ENCODE measurements at regions not wholly inside any gene's neighbourhood (a gene's known extent, or its start where the extent isn't known, plus 50 kb on each side); places are given as distances from the start of the nearest gene placed in this dataset.
"Not testable (repeated sequence)": the region's sequence is repeated elsewhere in the genome, so short reads cannot be mapped to it uniquely, and the experiment has no call there.

DNA sequence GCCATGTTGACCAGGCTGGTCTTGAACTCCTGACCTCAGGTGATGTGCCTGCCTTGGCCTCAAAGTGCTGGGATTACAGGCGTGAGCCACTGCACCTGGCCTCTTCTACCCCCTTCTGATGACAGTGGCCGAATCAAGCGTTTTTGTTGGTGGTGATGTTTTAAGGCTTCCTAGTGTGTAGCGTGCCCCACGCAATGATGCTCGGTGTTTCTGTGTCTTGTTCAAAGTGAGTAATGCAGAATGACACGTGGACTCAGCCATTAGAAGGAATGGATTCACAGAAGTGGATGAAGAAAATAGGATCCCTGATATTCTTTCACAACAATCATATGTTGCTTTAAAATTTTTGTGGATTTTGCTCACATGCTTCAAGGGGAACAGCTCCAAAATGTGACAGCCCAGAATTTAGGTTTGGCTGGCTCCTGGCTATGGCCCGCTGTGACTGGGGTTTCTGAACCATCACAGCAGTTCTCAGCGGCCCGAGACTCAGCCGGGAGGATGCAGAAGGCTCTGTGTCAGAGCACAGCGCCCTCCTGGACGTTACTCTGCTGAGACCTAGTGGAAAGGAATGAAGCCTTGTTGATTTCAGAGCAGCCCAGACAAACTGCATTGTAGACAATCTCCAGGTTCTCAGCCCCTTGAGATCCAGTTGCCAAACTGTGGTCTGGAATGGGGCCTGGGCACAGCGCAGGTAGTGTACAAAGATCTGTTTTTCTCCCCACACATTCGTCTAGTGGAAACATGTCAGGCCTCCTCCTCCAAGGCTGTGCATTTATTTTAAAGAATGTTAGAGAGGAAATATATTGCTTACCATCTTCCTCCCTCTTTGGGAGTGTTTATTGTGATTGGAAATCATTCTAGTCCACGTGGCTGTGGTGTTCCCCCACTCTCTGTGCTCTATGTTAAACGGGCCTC, 57.6 kb upstream of the TIAM2 start:
- no peaks in the 10 kb centered on the region for H3K36me3 ChIP-seq
- intact Hi-C loops (cut with DNase I; ENCODE audit: low total_unique reads) = no loop called here
- DNase-seq = no peak
- no peak overlapping the region for H3K4me3 ChIP-seq
- 78 to 83% (median 81%) methylated on average over 17 of the region's 17 CpGs for WGBS, 5 donors
- no peaks in the 10 kb centered on the region for H3K9me3 ChIP-seq
- TF ChIP-seq POLR2AphosphoS5 (IDR thresholded peaks at IDR 0.05) (no peak), POLR2A (IDR thresholded peaks at IDR 0.05) (no peak)
- TF ChIP-seq, protein P1, sequence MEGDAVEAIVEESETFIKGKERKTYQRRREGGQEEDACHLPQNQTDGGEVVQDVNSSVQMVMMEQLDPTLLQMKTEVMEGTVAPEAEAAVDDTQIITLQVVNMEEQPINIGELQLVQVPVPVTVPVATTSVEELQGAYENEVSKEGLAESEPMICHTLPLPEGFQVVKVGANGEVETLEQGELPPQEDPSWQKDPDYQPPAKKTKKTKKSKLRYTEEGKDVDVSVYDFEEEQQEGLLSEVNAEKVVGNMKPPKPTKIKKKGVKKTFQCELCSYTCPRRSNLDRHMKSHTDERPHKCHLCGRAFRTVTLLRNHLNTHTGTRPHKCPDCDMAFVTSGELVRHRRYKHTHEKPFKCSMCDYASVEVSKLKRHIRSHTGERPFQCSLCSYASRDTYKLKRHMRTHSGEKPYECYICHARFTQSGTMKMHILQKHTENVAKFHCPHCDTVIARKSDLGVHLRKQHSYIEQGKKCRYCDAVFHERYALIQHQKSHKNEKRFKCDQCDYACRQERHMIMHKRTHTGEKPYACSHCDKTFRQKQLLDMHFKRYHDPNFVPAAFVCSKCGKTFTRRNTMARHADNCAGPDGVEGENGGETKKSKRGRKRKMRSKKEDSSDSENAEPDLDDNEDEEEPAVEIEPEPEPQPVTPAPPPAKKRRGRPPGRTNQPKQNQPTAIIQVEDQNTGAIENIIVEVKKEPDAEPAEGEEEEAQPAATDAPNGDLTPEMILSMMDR (IDR thresholded peaks at IDR 0.05 in 8 of 11, conservative IDR thresholded peaks at IDR 0.05 in 3 of 11) = no peak
- peaks cover 0 to 2% (median 0%) of the 10 kb centered on the region in 6 donors for H3K4me1 ChIP-seq
- no peak overlapping the region for H3K27ac ChIP-seq
- H3K27me3 ChIP-seq (replicated peaks in 1 of 7) = no peaks in the 10 kb centered on the region

- intact Hi-C loops (cut with DNase I; ENCODE audit: low total_unique reads) = no loop called here
Measured at GRCh38 chr6:154938221-154938580, 56.9 kb upstream of the TIAM2 start.

GRCh38 chr6:154938727-154939285, 56.3 kb upstream of the TIAM2 start:
- H3K4me1 ChIP-seq; H3K27ac ChIP-seq; H3K4me3 ChIP-seq; intact Hi-C loops (cut with DNase I; ENCODE audit: low total_unique reads); H3K36me3 ChIP-seq; H3K9me3 ChIP-seq; H3K27me3 ChIP-seq (replicated peaks in 1 of 7); DNase-seq: not testable (repeated sequence)
- WGBS, 5 donors = 94 to 99% (median 98%) methylated on average over 16 of the region's 16 CpGs

More at GRCh38 chr6:154938221-154938580, 56.9 kb upstream of the TIAM2 start:
- DNase-seq = no peak
- no peak for TF ChIP-seq POLR2A (IDR thresholded peaks at IDR 0.05)
- TF ChIP-seq POLR2AphosphoS5 (IDR thresholded peaks at IDR 0.05) = no peak
- TF ChIP-seq, protein P1 (IDR thresholded peaks at IDR 0.05 in 8 of 11, conservative IDR thresholded peaks at IDR 0.05 in 3 of 11) = no peak
- no peak overlapping the region for H3K27ac ChIP-seq
- no peak overlapping the region for H3K4me3 ChIP-seq
- no peaks in the 10 kb centered on the region for H3K36me3 ChIP-seq
- H3K27me3 ChIP-seq (replicated peaks in 1 of 7) = no peaks in the 10 kb centered on the region
- WGBS, 5 donors = 83 to 93% (median 90%) methylated on average over 9 of the region's 9 CpGs
- H3K4me1 ChIP-seq = no peaks in the 10 kb centered on the region
- no peaks in the 10 kb centered on the region for H3K9me3 ChIP-seq

GRCh38 chr6:154942770-154943169, 52.3 kb upstream of the TIAM2 start:
- WGBS, 5 donors = 98 to 100% (median 98%) methylated on average over 2 of the region's 2 CpGs
- no peaks in the 10 kb centered on the region for H3K4me1 ChIP-seq
- no peak for DNase-seq
- H3K4me3 ChIP-seq = no peak overlapping the region
- H3K27me3 ChIP-seq (replicated peaks in 1 of 7) = no peaks in the 10 kb centered on the region
- H3K36me3 ChIP-seq = peaks cover 0 to 27% (median 8%) of the 10 kb centered on the region in 6 donors
- intact Hi-C loops (cut with DNase I; ENCODE audit: low total_unique reads) = no loop called here
- H3K9me3 ChIP-seq = no peaks in the 10 kb centered on the region
- no peak overlapping the region for H3K27ac ChIP-seq
- TF ChIP-seq POLR2A (IDR thresholded peaks at IDR 0.05) = no peak
- TF ChIP-seq, protein P1 (IDR thresholded peaks at IDR 0.05 in 8 of 11, conservative IDR thresholded peaks at IDR 0.05 in 3 of 11) = no peak
- no peak for TF ChIP-seq POLR2AphosphoS5 (IDR thresholded peaks at IDR 0.05)
